CD4-positive, alpha-beta T cell (primary cell): ENCODE measurements at regions not wholly inside any gene's neighbourhood (a gene's known extent, or its start where the extent isn't known, plus 50 kb on each side); places are given as distances from the start of the nearest gene placed in this dataset.
"Not testable (repeated sequence)": the region's sequence is repeated elsewhere in the genome, so short reads cannot be mapped to it uniquely, and the experiment has no call there.

Source experiments
- ATAC-seq: fragments of 200-7000 bp; cut with Tn5 transposase; one replicate; pipeline ENCODE4 v1.10.0; 2022; ENCODE audit warnings: mild to moderate bottlenecking; ENCODE audit not compliant: poor library complexity
- CTCF ChIA-PET: fragments of 350-600 bp; sonication (Branson Sonifier 250); formaldehyde crosslinking; loops from one replicate; lab custom pipeline; 2021; ENCODE audit warnings: antibody characterized with exemption, inconsistent platforms; lab: Charles Lee
- POLR2A ChIA-PET: fragments of 350-600 bp; sonication (Branson Sonifier 250); formaldehyde crosslinking; loops from one replicate; lab custom pipeline; 2021; ENCODE audit warnings: antibody characterized with exemption, inconsistent platforms; lab: Charles Lee
- DNase-seq, 14 experiments: peaks; one replicate each; pipeline ENCODE4 v3.0.0-alpha.2; 2013 to 2020; ENCODE audit warnings: mixed read lengths in 2 of 14
- H3K27ac ChIP-seq, 2 donors: one replicate each; pipeline versions ENCODE4 v1.5.1 to v1.7.0; 2013; ENCODE audit warnings: low read length in 2 of 2, low read depth in 1 of 2, mild to moderate bottlenecking in 1 of 2
- H3K27me3 ChIP-seq, 2 experiments: 1 replicate in 1 of 2; 2 replicates in 1 of 2; pipeline versions ENCODE4 v1.6.1 to v1.7.0; 2013; ENCODE audit warnings: low read length in 2 of 2, control low read depth in 1 of 2, mild to moderate bottlenecking in 1 of 2, moderate library complexity in 1 of 2; ENCODE audit not compliant: insufficient read depth in 2 of 2, control insufficient read depth in 1 of 2
- H3K36me3 ChIP-seq: one replicate; pipeline ENCODE4 v1.6.1; 2013; ENCODE audit warnings: low read length, control low read depth; ENCODE audit not compliant: insufficient read depth
- H3K4me1 ChIP-seq: one replicate; pipeline ENCODE4 v1.6.1; 2013; ENCODE audit warnings: low read length, control low read depth; ENCODE audit not compliant: insufficient read depth
- H3K4me3 ChIP-seq: one replicate; pipeline ENCODE4 v1.5.1; 2013; ENCODE audit warnings: mild to moderate bottlenecking, low read length, moderate library complexity
- H3K9me3 ChIP-seq, 2 experiments: 1 replicate in 1 of 2; 2 replicates in 1 of 2; pipeline versions ENCODE4 v1.6.1 to v1.7.0; 2013; ENCODE audit warnings: low read length in 2 of 2, mild to moderate bottlenecking in 2 of 2, control low read depth in 1 of 2, moderate library complexity in 1 of 2; ENCODE audit not compliant: control insufficient read depth in 1 of 2, insufficient read depth in 1 of 2
- H3K27ac Mint-ChIP-seq: one replicate; pipeline ENCODE4 v1.8.0; 2020; ENCODE audit warnings: mixed read lengths
- H3K27me3 Mint-ChIP-seq: one replicate; pipeline ENCODE4 v1.8.0; 2021; ENCODE audit warnings: mixed read lengths
- H3K36me3 Mint-ChIP-seq: one replicate; pipeline ENCODE4 v1.8.0; 2021; ENCODE audit warnings: low read depth, mixed read lengths
- H3K4me1 Mint-ChIP-seq: one replicate; pipeline ENCODE4 v1.8.0; 2021; ENCODE audit warnings: low read depth, mixed read lengths
- H3K4me3 Mint-ChIP-seq: one replicate; pipeline ENCODE4 v1.8.0; 2020; ENCODE audit warnings: mild to moderate bottlenecking, mixed read lengths
- H3K9me3 Mint-ChIP-seq: one replicate; pipeline ENCODE4 v1.8.0; 2020; ENCODE audit warnings: mixed read lengths
- CTCF ChIP-seq: fragments of 200-600 bp; IDR thresholded peaks from one replicate; pipeline ENCODE4 v1.8.0; 2022; ENCODE audit warnings: antibody characterized with exemption, mild to moderate bottlenecking
- intact Hi-C, 2 experiments: fragments of 100-400 bp; cut with DNase I in 1 of 2; cut with micrococcal nuclease in 1 of 2; formaldehyde crosslinking; loops; one replicate each; pipeline versions ENCODE4 v1.15.1 to v1.9.0; 2023 to 2025; cut with DNase I, micrococcal nuclease

GRCh38 chr19:14322889-14323463 lies 58.3 kb upstream of the ADGRE5 start:
- Histone ChIP-seq H3K4me3 (no peak overlapping the region), H3K4me1 (no peaks in the 10 kb centered on the region), H3K27ac (no peak overlapping the region), H3K27me3 (no peaks in the 10 kb centered on the region), H3K36me3 (no peaks in the 10 kb centered on the region), H3K9me3 (no peaks in the 10 kb centered on the region)
- Mint-ChIP-seq H3K9me3 (no peaks in the 10 kb centered on the region), H3K4me1 (no peaks in the 10 kb centered on the region), H3K36me3 (no peaks in the 10 kb centered on the region), H3K27ac (no peak overlapping the region), H3K4me3 (no peak overlapping the region), H3K27me3 (no peaks in the 10 kb centered on the region)
- ATAC-seq (no peak), DNase-seq (no peak)
- intact Hi-C loops = loop anchor here in 1 of 2 experiments (5.0 kb wide), 1 partner anchor 56 kb away; no protein-coding TSS in a partner anchor
- no peak for TF ChIP-seq CTCF
- CTCF ChIA-PET = no interaction called here
- POLR2A ChIA-PET = no interaction called here

- Mint-ChIP-seq H3K4me3 (no peak overlapping the region), H3K27me3 (no peaks in the 10 kb centered on the region), H3K36me3 (no peaks in the 10 kb centered on the region), H3K27ac (no peak overlapping the region), H3K4me1 (no peaks in the 10 kb centered on the region), H3K9me3 (no peaks in the 10 kb centered on the region)
- Histone ChIP-seq H3K27ac (no peak overlapping the region), H3K36me3 (no peaks in the 10 kb centered on the region), H3K27me3 (no peaks in the 10 kb centered on the region), H3K4me1 (no peaks in the 10 kb centered on the region), H3K4me3 (no peak overlapping the region), H3K9me3 (no peaks in the 10 kb centered on the region)
- DNase-seq = no peak
- POLR2A ChIA-PET = interaction anchor here (0.6 kb wide), 1 partner anchor 11 kb away, joined by 3 read pairs; no protein-coding TSS in a partner anchor
- no peak for ATAC-seq
- CTCF ChIA-PET = interaction anchor here (0.8 kb wide), 1 partner anchor 28 kb away, joined by 3 read pairs; no protein-coding TSS in a partner anchor
- TF ChIP-seq CTCF = no peak
- intact Hi-C loops = loop anchor here in 1 of 2 experiments (5.0 kb wide), 1 partner anchor 53 kb away; no protein-coding TSS in a partner anchor
Observed at GRCh38 chr19:14320253-14320652, 61.0 kb upstream of the ADGRE5 start.

GRCh38 chr19:14319720-14320119 lies 61.5 kb upstream of the ADGRE5 start:
- H3K36me3 Mint-ChIP-seq = not testable (repeated sequence)

More at GRCh38 chr19:14319720-14320119, 61.5 kb upstream of the ADGRE5 start:
- not testable (repeated sequence) for H3K4me3 ChIP-seq, H3K4me3 Mint-ChIP-seq, H3K27me3 ChIP-seq, ATAC-seq, H3K36me3 ChIP-seq, H3K4me1 Mint-ChIP-seq, H3K27me3 Mint-ChIP-seq, H3K27ac ChIP-seq, H3K9me3 Mint-ChIP-seq, H3K9me3 ChIP-seq, H3K27ac Mint-ChIP-seq, DNase-seq, H3K4me1 ChIP-seq
- ChIA-PET CTCF (interaction anchor here (0.6 to 0.8 kb wide), 2 partner anchors 29 to 50 kb away, joined by 3 read pairs; no protein-coding TSS in a partner anchor), POLR2A (interaction anchor here (0.6 kb wide), 1 partner anchor 10 kb away, joined by 3 read pairs; no protein-coding TSS in a partner anchor)
- intact Hi-C loops = loop anchor here in 1 of 2 experiments (5.0 kb wide), 1 partner anchor 52 kb away; no protein-coding TSS in a partner anchor
